WTC11 (cell line): ENCODE measurements at regions not wholly inside any gene's neighbourhood (a gene's known extent, or its start where the extent isn't known, plus 50 kb on each side); places are given as distances from the start of the nearest gene placed in this dataset.

Source experiments
- ATAC-seq: fragments of 200-7000 bp; cut with Tn5 transposase; 2 replicates; pipeline ENCODE4 v1.10.0; 2021; ENCODE audit warnings: mild to moderate bottlenecking, moderate library complexity
- CTCF ChIA-PET: fragments of 300-600 bp; sonication (Branson Sonifier 250); formaldehyde crosslinking; loops from one replicate; lab custom pipeline; 2021; ENCODE audit warnings: antibody characterized with exemption; lab: Charles Lee
- POLR2A ChIA-PET: fragments of 350-600 bp; sonication (Branson Sonifier 250); formaldehyde crosslinking; loops from one replicate; lab custom pipeline; 2021; ENCODE audit warnings: antibody characterized with exemption; lab: Charles Lee
- DNase-seq: peaks from one replicate; pipeline ENCODE4 v3.0.0; 2021; ENCODE audit warnings: low spot score
- H3K27ac Mint-ChIP-seq: 2 replicates; pipeline ENCODE4 v1.8.0; 2021; ENCODE audit warnings: mixed read lengths
- H3K27me3 Mint-ChIP-seq: 2 replicates; pipeline ENCODE4 v1.8.0; 2021; ENCODE audit warnings: low read depth, mild to moderate bottlenecking, moderate library complexity, mixed read lengths
- H3K36me3 Mint-ChIP-seq: 2 replicates; pipeline ENCODE4 v1.8.0; 2021; ENCODE audit warnings: mixed read lengths
- H3K4me1 Mint-ChIP-seq: 2 replicates; pipeline ENCODE4 v1.8.0; 2022; ENCODE audit warnings: mixed read lengths
- H3K4me3 Mint-ChIP-seq: 2 replicates; pipeline ENCODE4 v1.8.0; 2021; ENCODE audit warnings: mild to moderate bottlenecking, moderate library complexity, mixed read lengths
- H3K9me3 Mint-ChIP-seq: 2 replicates; pipeline ENCODE4 v1.8.0; 2021; ENCODE audit warnings: mixed read lengths
- CTCF ChIP-seq: fragments of 200-600 bp; IDR thresholded peaks from 2 replicates; pipeline ENCODE4 v1.8.0; 2022; ENCODE audit warnings: antibody characterized with exemption
- ESRRA ChIP-seq: sonication (generic); formaldehyde crosslinking; IDR thresholded peaks from 2 replicates; pipeline ENCODE4 v1.8.1; 2022; ENCODE audit warnings: mild to moderate bottlenecking, missing genetic modification reagents, borderline replicate concordance
- HMGA2 ChIP-seq: fragments of 250-450 bp; sonication (Bioruptor Pico); IDR thresholded peaks from 2 replicates; pipeline ENCODE4 v1.4.0; 2021; ENCODE audit warnings: mild to moderate bottlenecking, moderate library complexity
- JUN ChIP-seq: sonication (generic); formaldehyde crosslinking; IDR thresholded peaks from 2 replicates; pipeline ENCODE4 v1.8.0; 2023; ENCODE audit warnings: mild to moderate bottlenecking, missing genetic modification reagents
- USF2 ChIP-seq: sonication (generic); formaldehyde crosslinking; IDR thresholded peaks from 2 replicates; pipeline ENCODE4 v1.8.1; 2023; ENCODE audit warnings: mild to moderate bottlenecking, missing genetic modification reagents, moderate library complexity
- ZBTB21 ChIP-seq: sonication (generic); formaldehyde crosslinking; IDR thresholded peaks from 2 replicates; pipeline ENCODE4 v1.8.1; 2023; ENCODE audit warnings: mild to moderate bottlenecking, missing genetic modification reagents, borderline replicate concordance
- ZNF121 ChIP-seq: sonication (generic); formaldehyde crosslinking; IDR thresholded peaks from 2 replicates; pipeline ENCODE4 v1.8.0; 2023; ENCODE audit warnings: missing genetic modification reagents
- ZNF138 ChIP-seq: sonication (generic); formaldehyde crosslinking; conservative IDR thresholded peaks from 2 replicates; pipeline ENCODE4 v1.8.1; 2022; ENCODE audit warnings: mild to moderate bottlenecking, moderate library complexity, missing genetic modification reagents
- ZNF232 ChIP-seq: sonication (generic); formaldehyde crosslinking; IDR thresholded peaks from 2 replicates; pipeline ENCODE4 v1.8.0; 2022; ENCODE audit warnings: mild to moderate bottlenecking, missing genetic modification reagents
- ZNF317 ChIP-seq: sonication (generic); formaldehyde crosslinking; IDR thresholded peaks from 2 replicates; pipeline ENCODE4 v1.8.1; 2023; ENCODE audit warnings: low read depth, mild to moderate bottlenecking, moderate library complexity, missing genetic modification reagents, borderline replicate concordance
- ZNF425 ChIP-seq: fragments of 250-450 bp; sonication (Bioruptor Pico); conservative IDR thresholded peaks from 2 replicates; pipeline ENCODE4 v1.9.0; 2021; ENCODE audit warnings: mild to moderate bottlenecking
- ZNF671 ChIP-seq: fragments of 250-450 bp; sonication (Bioruptor Pico); IDR thresholded peaks from 2 replicates; pipeline ENCODE4 v1.8.0; 2021; ENCODE audit warnings: mild to moderate bottlenecking
- TF ChIP-seq, protein P1 (sequence below): sonication (generic); formaldehyde crosslinking; IDR thresholded peaks from 2 replicates; pipeline ENCODE4 v1.8.0; 2023; ENCODE audit warnings: missing genetic modification reagents, mild to moderate bottlenecking, borderline replicate concordance
- TF ChIP-seq, protein P2 (sequence below): sonication (generic); formaldehyde crosslinking; IDR thresholded peaks from 2 replicates; pipeline ENCODE4 v1.8.1; 2022; ENCODE audit warnings: missing genetic modification reagents, borderline replicate concordance
- TF ChIP-seq, protein P3 (sequence below): sonication (generic); formaldehyde crosslinking; IDR thresholded peaks from 2 replicates; pipeline ENCODE4 v1.8.1; 2022; ENCODE audit warnings: low read depth, missing genetic modification reagents, borderline replicate concordance
- TF ChIP-seq, protein P4 (sequence below): sonication (generic); formaldehyde crosslinking; IDR thresholded peaks from 2 replicates; pipeline ENCODE4 v1.8.0; 2022; ENCODE audit warnings: mild to moderate bottlenecking, missing genetic modification reagents

- POLR2A ChIA-PET, result interaction anchor here (1.1 kb wide), 1 partner anchor 26 kb away, joined by 5 read pairs; no protein-coding TSS in a partner anchor
- no peaks in the 10 kb centered on the region for H3K9me3 Mint-ChIP-seq
- H3K27ac Mint-ChIP-seq, result no peak overlapping the region
Observed at GRCh38 chr21:18006691-18007090, 187.5 kb upstream of the C21orf91 start.

GRCh38 chr21:18002393-18002792 lies 183.2 kb upstream of the C21orf91 start:
- no peak for ATAC-seq
- peaks cover 11% of the 10 kb centered on the region; the same call in 1 of the 2 replicates for H3K4me1 Mint-ChIP-seq
- H3K27ac Mint-ChIP-seq, result no peak overlapping the region
- no peak for DNase-seq
- H3K27me3 Mint-ChIP-seq, result peaks cover 3% of the 10 kb centered on the region; the same call in 1 of the 2 replicates
- no peak overlapping the region for H3K4me3 Mint-ChIP-seq
- peaks cover 23% of the 10 kb centered on the region for H3K9me3 Mint-ChIP-seq
- TF ChIP-seq HMGA2 (CRISPR knock-in tag), result no peak
- no peak for TF ChIP-seq ZNF671 (CRISPR knock-in tag)
- TF ChIP-seq, protein P1, sequence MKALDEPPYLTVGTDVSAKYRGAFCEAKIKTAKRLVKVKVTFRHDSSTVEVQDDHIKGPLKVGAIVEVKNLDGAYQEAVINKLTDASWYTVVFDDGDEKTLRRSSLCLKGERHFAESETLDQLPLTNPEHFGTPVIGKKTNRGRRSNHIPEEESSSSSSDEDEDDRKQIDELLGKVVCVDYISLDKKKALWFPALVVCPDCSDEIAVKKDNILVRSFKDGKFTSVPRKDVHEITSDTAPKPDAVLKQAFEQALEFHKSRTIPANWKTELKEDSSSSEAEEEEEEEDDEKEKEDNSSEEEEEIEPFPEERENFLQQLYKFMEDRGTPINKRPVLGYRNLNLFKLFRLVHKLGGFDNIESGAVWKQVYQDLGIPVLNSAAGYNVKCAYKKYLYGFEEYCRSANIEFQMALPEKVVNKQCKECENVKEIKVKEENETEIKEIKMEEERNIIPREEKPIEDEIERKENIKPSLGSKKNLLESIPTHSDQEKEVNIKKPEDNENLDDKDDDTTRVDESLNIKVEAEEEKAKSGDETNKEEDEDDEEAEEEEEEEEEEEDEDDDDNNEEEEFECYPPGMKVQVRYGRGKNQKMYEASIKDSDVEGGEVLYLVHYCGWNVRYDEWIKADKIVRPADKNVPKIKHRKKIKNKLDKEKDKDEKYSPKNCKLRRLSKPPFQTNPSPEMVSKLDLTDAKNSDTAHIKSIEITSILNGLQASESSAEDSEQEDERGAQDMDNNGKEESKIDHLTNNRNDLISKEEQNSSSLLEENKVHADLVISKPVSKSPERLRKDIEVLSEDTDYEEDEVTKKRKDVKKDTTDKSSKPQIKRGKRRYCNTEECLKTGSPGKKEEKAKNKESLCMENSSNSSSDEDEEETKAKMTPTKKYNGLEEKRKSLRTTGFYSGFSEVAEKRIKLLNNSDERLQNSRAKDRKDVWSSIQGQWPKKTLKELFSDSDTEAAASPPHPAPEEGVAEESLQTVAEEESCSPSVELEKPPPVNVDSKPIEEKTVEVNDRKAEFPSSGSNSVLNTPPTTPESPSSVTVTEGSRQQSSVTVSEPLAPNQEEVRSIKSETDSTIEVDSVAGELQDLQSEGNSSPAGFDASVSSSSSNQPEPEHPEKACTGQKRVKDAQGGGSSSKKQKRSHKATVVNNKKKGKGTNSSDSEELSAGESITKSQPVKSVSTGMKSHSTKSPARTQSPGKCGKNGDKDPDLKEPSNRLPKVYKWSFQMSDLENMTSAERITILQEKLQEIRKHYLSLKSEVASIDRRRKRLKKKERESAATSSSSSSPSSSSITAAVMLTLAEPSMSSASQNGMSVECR (CRISPR knock-in tag), result no peak
- TF ChIP-seq ZNF317, result no peak
- TF ChIP-seq, protein P2, sequence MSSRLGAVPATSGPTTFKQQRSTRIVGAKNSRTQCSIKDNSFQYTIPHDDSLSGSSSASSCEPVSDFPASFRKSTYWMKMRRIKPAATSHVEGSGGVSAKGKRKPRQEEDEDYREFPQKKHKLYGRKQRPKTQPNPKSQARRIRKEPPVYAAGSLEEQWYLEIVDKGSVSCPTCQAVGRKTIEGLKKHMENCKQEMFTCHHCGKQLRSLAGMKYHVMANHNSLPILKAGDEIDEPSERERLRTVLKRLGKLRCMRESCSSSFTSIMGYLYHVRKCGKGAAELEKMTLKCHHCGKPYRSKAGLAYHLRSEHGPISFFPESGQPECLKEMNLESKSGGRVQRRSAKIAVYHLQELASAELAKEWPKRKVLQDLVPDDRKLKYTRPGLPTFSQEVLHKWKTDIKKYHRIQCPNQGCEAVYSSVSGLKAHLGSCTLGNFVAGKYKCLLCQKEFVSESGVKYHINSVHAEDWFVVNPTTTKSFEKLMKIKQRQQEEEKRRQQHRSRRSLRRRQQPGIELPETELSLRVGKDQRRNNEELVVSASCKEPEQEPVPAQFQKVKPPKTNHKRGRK (CRISPR knock-in tag), result no peak
- CTCF ChIA-PET, result no interaction called here
- H3K36me3 Mint-ChIP-seq, result peaks cover 22% of the 10 kb centered on the region
- POLR2A ChIA-PET, result no interaction called here

More at GRCh38 chr21:18006691-18007090, 187.5 kb upstream of the C21orf91 start:
- H3K4me3 Mint-ChIP-seq, result no peak overlapping the region
- ATAC-seq (no peak), DNase-seq (no peak)
- CTCF ChIA-PET, result no interaction called here
- H3K27me3 Mint-ChIP-seq, result no peaks in the 10 kb centered on the region
- TF ChIP-seq JUN (no peak), ZNF121 (CRISPR knock-in tag) (no peak)
- TF ChIP-seq, protein P3, sequence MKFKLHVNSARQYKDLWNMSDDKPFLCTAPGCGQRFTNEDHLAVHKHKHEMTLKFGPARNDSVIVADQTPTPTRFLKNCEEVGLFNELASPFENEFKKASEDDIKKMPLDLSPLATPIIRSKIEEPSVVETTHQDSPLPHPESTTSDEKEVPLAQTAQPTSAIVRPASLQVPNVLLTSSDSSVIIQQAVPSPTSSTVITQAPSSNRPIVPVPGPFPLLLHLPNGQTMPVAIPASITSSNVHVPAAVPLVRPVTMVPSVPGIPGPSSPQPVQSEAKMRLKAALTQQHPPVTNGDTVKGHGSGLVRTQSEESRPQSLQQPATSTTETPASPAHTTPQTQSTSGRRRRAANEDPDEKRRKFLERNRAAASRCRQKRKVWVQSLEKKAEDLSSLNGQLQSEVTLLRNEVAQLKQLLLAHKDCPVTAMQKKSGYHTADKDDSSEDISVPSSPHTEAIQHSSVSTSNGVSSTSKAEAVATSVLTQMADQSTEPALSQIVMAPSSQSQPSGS (CRISPR knock-in tag), result no peak
- H3K36me3 Mint-ChIP-seq, result no peaks in the 10 kb centered on the region
- peaks cover 3% of the 10 kb centered on the region; the same call in 1 of the 2 replicates for H3K4me1 Mint-ChIP-seq

GRCh38 chr21:18000981-18001686 lies 182.0 kb upstream of the C21orf91 start:
- CTCF ChIA-PET, result no interaction called here
- DNase-seq (no peak), ATAC-seq (no peak)
- peaks cover 3% of the 10 kb centered on the region; the same call in 1 of the 2 replicates for H3K27me3 Mint-ChIP-seq
- TF ChIP-seq JUN (no peak), ZNF425 (CRISPR knock-in tag) (no peak), ZNF232 (CRISPR knock-in tag) (no peak), ZNF121 (CRISPR knock-in tag) (no peak), ESRRA (CRISPR knock-in tag) (no peak), ZNF138 (CRISPR knock-in tag) (no peak), CTCF (no peak), ZBTB21 (no peak), USF2 (no peak)
- TF ChIP-seq, protein P4, sequence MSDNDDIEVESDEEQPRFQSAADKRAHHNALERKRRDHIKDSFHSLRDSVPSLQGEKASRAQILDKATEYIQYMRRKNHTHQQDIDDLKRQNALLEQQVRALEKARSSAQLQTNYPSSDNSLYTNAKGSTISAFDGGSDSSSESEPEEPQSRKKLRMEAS, result no peak
- POLR2A ChIA-PET, result no interaction called here
- H3K9me3 Mint-ChIP-seq, result peaks cover 31% of the 10 kb centered on the region
- peaks cover 8% of the 10 kb centered on the region; the same call in 1 of the 2 replicates for H3K4me1 Mint-ChIP-seq
- H3K27ac Mint-ChIP-seq, result peak overlapping the region; percentile 9; the same call in 1 of the 2 replicates
- H3K4me3 Mint-ChIP-seq, result no peak overlapping the region
- H3K36me3 Mint-ChIP-seq, result peaks cover 30% of the 10 kb centered on the region
